22Rv1 (cell line): ENCODE measurements at regions not wholly inside any gene's neighbourhood (a gene's known extent, or its start where the extent isn't known, plus 50 kb on each side); places are given as distances from the start of the nearest gene placed in this dataset.

Experiments used
- CTCF ChIP-seq: fragments of 450-650 bp; IDR thresholded peaks from 2 replicates; pipeline ENCODE4 v1.5.1; 2017; ENCODE audit warnings: mild to moderate bottlenecking
- ZFX ChIP-seq: fragments of 450-650 bp; IDR thresholded peaks from 2 replicates; pipeline ENCODE4 v1.6.1; 2017; ENCODE audit warnings: antibody characterized with exemption, borderline replicate concordance

GRCh38 chr5:154583671-154584177 lies 105.7 kb upstream of the HAND1 start:
- TF ChIP-seq CTCF, result no peak
- no peak for TF ChIP-seq ZFX
